ENCODE measurements at regions not wholly inside any gene's neighbourhood (a gene's known extent, or its start where the extent isn't known, plus 50 kb on each side); places are given as distances from the start of the nearest gene placed in this dataset.

DNA sequence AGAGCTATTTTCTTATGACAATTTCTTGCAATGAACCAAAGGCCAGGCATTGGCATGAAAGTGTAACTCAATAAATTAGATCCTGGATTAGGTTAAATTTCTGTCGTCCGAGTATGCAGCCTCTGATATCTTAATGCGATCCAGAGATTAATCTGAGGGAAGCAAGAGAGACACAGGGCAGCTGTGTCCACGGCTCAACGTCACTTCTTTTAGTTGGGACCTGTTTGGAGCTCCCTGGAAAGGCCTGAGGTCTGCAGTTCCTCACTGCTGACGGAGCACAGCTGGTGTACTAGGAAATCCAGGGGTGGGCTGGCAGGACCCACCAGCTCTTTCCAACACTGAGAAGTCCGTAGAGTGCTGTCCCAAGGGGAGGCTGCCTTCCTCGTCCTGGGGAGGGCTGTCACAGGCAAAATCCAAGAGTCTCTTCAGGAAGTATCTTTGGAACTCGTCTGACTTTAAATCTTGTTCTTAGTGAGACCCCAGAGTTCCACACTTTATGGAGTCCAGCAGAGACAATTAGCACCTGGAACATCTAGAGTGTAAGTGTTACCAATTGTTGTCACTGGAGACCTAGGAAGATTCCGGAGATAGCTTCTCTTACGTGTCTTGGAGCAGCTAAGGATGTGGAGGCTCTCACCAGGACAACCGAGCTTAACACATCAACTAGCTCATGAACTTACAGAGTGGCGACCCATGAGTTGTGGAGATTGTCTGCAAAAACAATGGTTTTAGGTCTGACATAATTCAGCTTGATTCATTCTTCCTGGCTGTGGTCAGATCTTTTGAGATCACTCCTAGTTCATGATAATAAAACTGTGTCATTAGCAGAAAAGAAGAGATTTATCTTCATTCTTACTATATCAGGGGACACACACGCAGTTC is 173.7 kb downstream of the ACKR3 start:
- no peak overlapping the region for H3K4me2 ChIP-seq (ENCODE audit: low read depth, low read length)
- H3K9ac ChIP-seq (ENCODE audit: low read length) = no peak overlapping the region
- no peaks in the 10 kb centered on the region for H4K20me1 ChIP-seq (ENCODE audit: insufficient read depth, low read length)
- no peak for DNase-seq
- H3K79me2 ChIP-seq (ENCODE audit: low read length) = no peaks in the 10 kb centered on the region
- no peaks in the 10 kb centered on the region for H3K27me3 ChIP-seq (replicated peaks; ENCODE audit: insufficient read depth, low read length)
- no peaks in the 10 kb centered on the region for H3K4me1 ChIP-seq (ENCODE audit: low read length)
- H3F3A ChIP-seq (ENCODE audit: insufficient read depth, low read length) = no peaks in the 10 kb centered on the region
- H3K27ac ChIP-seq (ENCODE audit: low read length) = no peak overlapping the region
- H3K9me3 ChIP-seq (replicated peaks; ENCODE audit: insufficient read depth, low read length) = no peaks in the 10 kb centered on the region
- no peaks in the 10 kb centered on the region for H3K9me2 ChIP-seq (replicated peaks; ENCODE audit: insufficient read depth, low read length)
- TF ChIP-seq EZH2phosphoT487 (IDR thresholded peaks at IDR 0.05; ENCODE audit: low read length) (no peak), EZH2 (optimal IDR thresholded peaks at IDR 0.05; ENCODE audit: low read depth, low read length) (no peak), CTCF (IDR thresholded peaks at IDR 0.05; ENCODE audit: low read length) (no peak)
- no peaks in the 10 kb centered on the region for H3K36me3 ChIP-seq (replicated peaks; ENCODE audit: insufficient read depth, low read length)
- no peak overlapping the region for H3K4me3 ChIP-seq (ENCODE audit: low read length)
- no peak overlapping the region for H2AFZ ChIP-seq (ENCODE audit: low read length)

DNA sequence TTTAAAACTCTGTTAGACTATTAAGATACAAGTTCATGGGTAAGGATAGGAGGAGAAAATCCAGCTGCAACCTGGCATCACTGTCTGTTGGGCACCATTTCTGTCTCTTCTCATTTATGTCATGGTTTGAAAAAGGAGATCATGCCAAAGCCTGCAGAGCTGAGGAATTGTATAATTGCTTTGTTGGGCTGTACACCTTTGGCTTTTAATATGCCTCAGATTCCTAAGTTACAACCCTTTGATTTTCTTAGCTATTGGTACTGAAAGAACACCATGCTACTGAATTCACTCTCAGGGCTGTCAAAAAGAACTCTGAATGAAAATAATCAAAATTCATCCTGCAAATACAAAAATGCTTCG is 174.3 kb downstream of the ACKR3 start:
- H3K4me2 ChIP-seq (ENCODE audit: low read depth, low read length) = no peak overlapping the region
- no peaks in the 10 kb centered on the region for H3K9me2 ChIP-seq (replicated peaks; ENCODE audit: insufficient read depth, low read length)
- H3K36me3 ChIP-seq (replicated peaks; ENCODE audit: insufficient read depth, low read length) = no peaks in the 10 kb centered on the region
- no peak overlapping the region for H3K9ac ChIP-seq (ENCODE audit: low read length)
- no peaks in the 10 kb centered on the region for H3K4me1 ChIP-seq (ENCODE audit: low read length)
- H2AFZ ChIP-seq (ENCODE audit: low read length) = no peak overlapping the region
- H3K9me3 ChIP-seq (replicated peaks; ENCODE audit: insufficient read depth, low read length) = no peaks in the 10 kb centered on the region
- no peak for TF ChIP-seq EZH2 (optimal IDR thresholded peaks at IDR 0.05; ENCODE audit: low read depth, low read length)
- TF ChIP-seq EZH2phosphoT487 (IDR thresholded peaks at IDR 0.05; ENCODE audit: low read length) = no peak
- no peak for TF ChIP-seq CTCF (IDR thresholded peaks at IDR 0.05; ENCODE audit: low read length)
- H3K27ac ChIP-seq (ENCODE audit: low read length) = no peak overlapping the region
- H3F3A ChIP-seq (ENCODE audit: insufficient read depth, low read length) = no peaks in the 10 kb centered on the region
- no peaks in the 10 kb centered on the region for H3K79me2 ChIP-seq (ENCODE audit: low read length)
- H4K20me1 ChIP-seq (ENCODE audit: insufficient read depth, low read length) = no peaks in the 10 kb centered on the region
- H3K4me3 ChIP-seq (ENCODE audit: low read length) = no peak overlapping the region
- no peaks in the 10 kb centered on the region for H3K27me3 ChIP-seq (replicated peaks; ENCODE audit: insufficient read depth, low read length)
- DNase-seq = no peak

GRCh38 chr2:236744281-236744705 is 174.7 kb downstream of the ACKR3 start:
- Histone ChIP-seq H3K4me3 (ENCODE audit: low read length) (no peak overlapping the region), H3K4me2 (ENCODE audit: low read depth, low read length) (no peak overlapping the region)
- DNase-seq = no peak

More at GRCh38 chr2:236744281-236744705, 174.7 kb downstream of the ACKR3 start:
- Histone ChIP-seq H4K20me1 (ENCODE audit: insufficient read depth, low read length) (no peaks in the 10 kb centered on the region), H3K4me1 (ENCODE audit: low read length) (no peaks in the 10 kb centered on the region), H3K9ac (ENCODE audit: low read length) (no peak overlapping the region), H3K9me3 (replicated peaks; ENCODE audit: insufficient read depth, low read length) (no peaks in the 10 kb centered on the region), H3K36me3 (replicated peaks; ENCODE audit: insufficient read depth, low read length) (no peaks in the 10 kb centered on the region), H3K79me2 (ENCODE audit: low read length) (no peaks in the 10 kb centered on the region), H3K27me3 (replicated peaks; ENCODE audit: insufficient read depth, low read length) (no peaks in the 10 kb centered on the region), H3K27ac (ENCODE audit: low read length) (no peak overlapping the region), H3K9me2 (replicated peaks; ENCODE audit: insufficient read depth, low read length) (no peaks in the 10 kb centered on the region), H2AFZ (ENCODE audit: low read length) (no peak overlapping the region), H3F3A (ENCODE audit: insufficient read depth, low read length) (no peaks in the 10 kb centered on the region)
- TF ChIP-seq EZH2 (optimal IDR thresholded peaks at IDR 0.05; ENCODE audit: low read depth, low read length) (no peak), EZH2phosphoT487 (IDR thresholded peaks at IDR 0.05; ENCODE audit: low read length) (no peak), CTCF (IDR thresholded peaks at IDR 0.05; ENCODE audit: low read length) (no peak)
